ENCODE measurements at regions not wholly inside any gene's neighbourhood (a gene's known extent, or its start where the extent isn't known, plus 50 kb on each side); places are given as distances from the start of the nearest gene placed in this dataset.

GRCh38 chr4:30783751-30784150 is 63.6 kb downstream of the PCDH7 start:
- TF ChIP-seq, protein P1, sequence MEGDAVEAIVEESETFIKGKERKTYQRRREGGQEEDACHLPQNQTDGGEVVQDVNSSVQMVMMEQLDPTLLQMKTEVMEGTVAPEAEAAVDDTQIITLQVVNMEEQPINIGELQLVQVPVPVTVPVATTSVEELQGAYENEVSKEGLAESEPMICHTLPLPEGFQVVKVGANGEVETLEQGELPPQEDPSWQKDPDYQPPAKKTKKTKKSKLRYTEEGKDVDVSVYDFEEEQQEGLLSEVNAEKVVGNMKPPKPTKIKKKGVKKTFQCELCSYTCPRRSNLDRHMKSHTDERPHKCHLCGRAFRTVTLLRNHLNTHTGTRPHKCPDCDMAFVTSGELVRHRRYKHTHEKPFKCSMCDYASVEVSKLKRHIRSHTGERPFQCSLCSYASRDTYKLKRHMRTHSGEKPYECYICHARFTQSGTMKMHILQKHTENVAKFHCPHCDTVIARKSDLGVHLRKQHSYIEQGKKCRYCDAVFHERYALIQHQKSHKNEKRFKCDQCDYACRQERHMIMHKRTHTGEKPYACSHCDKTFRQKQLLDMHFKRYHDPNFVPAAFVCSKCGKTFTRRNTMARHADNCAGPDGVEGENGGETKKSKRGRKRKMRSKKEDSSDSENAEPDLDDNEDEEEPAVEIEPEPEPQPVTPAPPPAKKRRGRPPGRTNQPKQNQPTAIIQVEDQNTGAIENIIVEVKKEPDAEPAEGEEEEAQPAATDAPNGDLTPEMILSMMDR (IDR thresholded peaks at IDR 0.05; ENCODE audit: borderline replicate concordance, insufficient read depth, low read depth, low read length): no peak

GRCh38 chr4:30789219-30789671 is 69.1 kb downstream of the PCDH7 start:
- H3K4me3 ChIP-seq (ENCODE audit: low read depth, low read length): no peak overlapping the region
- TF ChIP-seq, protein P1 (IDR thresholded peaks at IDR 0.05; ENCODE audit: borderline replicate concordance, insufficient read depth, low read depth, low read length): no peak

More at GRCh38 chr4:30783751-30784150, 63.6 kb downstream of the PCDH7 start:
- H3K4me3 ChIP-seq (ENCODE audit: low read depth, low read length): no peak overlapping the region

- H3K4me3 ChIP-seq (ENCODE audit: low read depth, low read length): no peak overlapping the region
- TF ChIP-seq, protein P1 (IDR thresholded peaks at IDR 0.05; ENCODE audit: borderline replicate concordance, insufficient read depth, low read depth, low read length): no peak
These were observed 70.0 kb downstream of the PCDH7 start for GRCh38 chr4:30790123-30790522.

DNA sequence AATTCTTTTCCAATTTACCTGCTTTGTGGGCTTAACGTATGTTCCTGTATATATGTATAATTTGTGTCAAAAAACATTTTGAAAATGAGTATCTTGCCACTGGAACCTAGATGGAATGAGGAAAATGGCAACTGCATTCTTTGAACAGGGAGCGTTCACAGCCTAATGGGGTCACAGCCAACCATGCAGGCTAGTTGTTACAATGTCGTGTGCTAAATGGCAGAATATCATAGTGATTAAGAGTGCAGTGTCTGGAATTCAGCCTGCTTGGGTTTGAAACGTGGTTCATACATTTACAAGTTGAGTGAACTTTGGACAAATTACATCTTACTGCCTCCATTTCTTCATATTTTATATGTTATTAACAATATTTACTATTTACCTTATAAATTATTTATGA is 70.8 kb downstream of the PCDH7 start:
- TF ChIP-seq, protein P1 (IDR thresholded peaks at IDR 0.05; ENCODE audit: borderline replicate concordance, insufficient read depth, low read depth, low read length): no peak

DNA sequence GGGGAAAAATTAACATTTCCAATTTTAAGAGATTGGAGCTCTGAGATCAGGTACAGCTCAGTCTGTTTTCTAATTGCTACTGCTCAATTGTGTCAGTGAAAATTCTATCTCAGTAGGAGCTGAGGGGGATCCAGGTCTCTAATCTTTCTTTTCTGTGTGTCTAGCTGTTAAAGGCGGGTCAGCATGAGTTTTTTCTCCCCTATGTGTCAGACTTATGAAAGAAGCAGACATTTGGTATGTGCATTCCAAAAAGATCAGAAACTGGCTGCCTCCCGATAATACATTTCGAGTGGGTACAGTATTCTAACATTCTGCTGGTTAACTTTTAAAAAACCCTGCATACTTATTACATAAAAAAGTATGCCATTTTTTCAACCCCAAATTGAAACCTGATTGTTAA is 72.4 kb downstream of the PCDH7 start:
- TF ChIP-seq, protein P1 (IDR thresholded peaks at IDR 0.05; ENCODE audit: borderline replicate concordance, insufficient read depth, low read depth, low read length): no peak
- no peak overlapping the region for H3K4me3 ChIP-seq (ENCODE audit: low read depth, low read length)

More for the DNA sequence above, 70.8 kb downstream of the PCDH7 start:
- H3K4me3 ChIP-seq (ENCODE audit: low read depth, low read length): no peak overlapping the region

GRCh38 chr4:30801876-30802275 is 81.7 kb downstream of the PCDH7 start:
- H3K4me3 ChIP-seq (ENCODE audit: low read depth, low read length): no peak overlapping the region

More at GRCh38 chr4:30801876-30802275, 81.7 kb downstream of the PCDH7 start:
- TF ChIP-seq, protein P1 (IDR thresholded peaks at IDR 0.05; ENCODE audit: borderline replicate concordance, insufficient read depth, low read depth, low read length): no peak

All from GM12875 (cell line).